Parathyroid adenoma (tissue), 2 donors: ENCODE measurements at regions not wholly inside any gene's neighbourhood (a gene's known extent, or its start where the extent isn't known, plus 50 kb on each side); places are given as distances from the start of the nearest gene placed in this dataset.

Experiments used
- H2AFZ ChIP-seq: fragments of 300-600 bp; sonication (generic); one replicate; pipeline ENCODE4 v1.7.0; 2017; ENCODE audit warnings: antibody characterized with exemption, mild to moderate bottlenecking
- H3K27ac ChIP-seq: fragments of 300-600 bp; sonication (generic); one replicate; pipeline ENCODE4 v1.7.0; 2017
- H3K27me3 ChIP-seq: fragments of 300-600 bp; sonication (generic); one replicate; pipeline ENCODE4 v1.7.0; 2017; ENCODE audit warnings: low read length; ENCODE audit not compliant: control insufficient read depth, insufficient read depth
- H3K36me3 ChIP-seq: fragments of 300-600 bp; sonication (generic); one replicate; pipeline ENCODE4 v1.7.0; 2017; ENCODE audit warnings: low read length; ENCODE audit not compliant: control insufficient read depth, insufficient read depth
- H3K4me1 ChIP-seq: fragments of 300-600 bp; sonication (generic); one replicate; pipeline ENCODE4 v1.7.0; 2017; ENCODE audit warnings: control low read depth
- H3K4me2 ChIP-seq: fragments of 300-600 bp; sonication (generic); one replicate; pipeline ENCODE4 v1.7.0; 2017; ENCODE audit warnings: low read length
- H3K4me3 ChIP-seq: fragments of 300-600 bp; sonication (generic); one replicate; pipeline ENCODE4 v1.7.0; 2017; ENCODE audit warnings: low read depth, low read length
- H3K79me2 ChIP-seq: fragments of 300-600 bp; sonication (generic); one replicate; pipeline ENCODE4 v1.7.0; 2017; ENCODE audit warnings: control low read depth
- H3K9ac ChIP-seq: fragments of 300-600 bp; sonication (generic); one replicate; pipeline ENCODE4 v1.7.0; 2017; ENCODE audit warnings: mild to moderate bottlenecking
- H3K9me3 ChIP-seq: fragments of 300-600 bp; sonication (generic); one replicate; pipeline ENCODE4 v1.7.0; 2017; ENCODE audit warnings: low read length; ENCODE audit not compliant: control insufficient read depth
- CTCF ChIP-seq: fragments of 300-600 bp; sonication (generic); IDR thresholded peaks from one replicate; pipeline ENCODE4 v1.7.0; 2017; ENCODE audit warnings: antibody characterized with exemption, mild to moderate bottlenecking
- donor health status: primary hyperparathyroidism.

- H3K4me1 ChIP-seq, result no peaks in the 10 kb centered on the region
- TF ChIP-seq CTCF, result no peak
These were observed 107.2 kb downstream of the SOX11 start for GRCh38 chr2:5799348-5799747.

GRCh38 chr2:5803547-5803946 lies 111.4 kb downstream of the SOX11 start:
- no peaks in the 10 kb centered on the region for H3K79me2 ChIP-seq
- no peak overlapping the region for H3K27ac ChIP-seq
- H3K9me3 ChIP-seq, result no peaks in the 10 kb centered on the region
- no peak overlapping the region for H3K9ac ChIP-seq
- H3K4me3 ChIP-seq, result no peak overlapping the region
- H3K27me3 ChIP-seq, result no peaks in the 10 kb centered on the region
- H3K4me1 ChIP-seq, result no peaks in the 10 kb centered on the region
- TF ChIP-seq CTCF, result no peak
- H2AFZ ChIP-seq, result no peak overlapping the region
- H3K4me2 ChIP-seq, result no peak overlapping the region
- H3K36me3 ChIP-seq, result no peaks in the 10 kb centered on the region

More at GRCh38 chr2:5799348-5799747, 107.2 kb downstream of the SOX11 start:
- H2AFZ ChIP-seq, result no peak overlapping the region
- no peak overlapping the region for H3K27ac ChIP-seq
- H3K79me2 ChIP-seq, result no peaks in the 10 kb centered on the region
- no peaks in the 10 kb centered on the region for H3K9me3 ChIP-seq
- H3K9ac ChIP-seq, result no peak overlapping the region
- no peak overlapping the region for H3K4me3 ChIP-seq
- no peaks in the 10 kb centered on the region for H3K27me3 ChIP-seq
- H3K36me3 ChIP-seq, result no peaks in the 10 kb centered on the region
- H3K4me2 ChIP-seq, result no peak overlapping the region

DNA sequence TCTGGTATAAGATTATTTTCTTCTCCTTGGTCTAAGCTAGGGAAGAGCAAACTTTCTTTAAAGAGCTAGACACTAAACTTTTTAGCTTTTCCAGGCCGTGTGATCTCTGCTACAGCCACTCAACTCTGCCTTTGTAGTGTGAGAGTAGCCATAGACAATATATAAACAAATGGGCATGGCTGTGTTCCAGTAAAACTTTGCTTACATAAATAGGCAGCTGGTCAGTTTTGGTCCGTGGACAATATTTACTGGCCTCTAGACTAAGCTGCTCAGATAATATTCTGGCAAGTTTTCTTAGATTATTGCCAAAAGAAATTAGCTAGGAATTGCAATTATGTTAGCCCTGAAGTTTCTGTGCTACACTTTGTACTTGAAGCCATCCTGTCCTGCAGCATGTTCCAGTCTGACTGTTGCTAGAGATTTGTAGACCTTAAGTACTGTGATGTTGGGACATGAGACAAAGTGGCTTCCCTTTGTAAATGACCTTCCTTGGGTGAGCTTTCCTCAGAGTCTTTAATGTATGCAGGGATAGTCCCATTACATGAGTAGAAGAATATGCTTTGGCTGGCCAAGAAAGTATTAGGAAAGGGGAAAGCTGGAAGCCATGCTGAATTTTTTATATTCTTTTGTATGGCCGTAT lies 126.9 kb downstream of the SOX11 start:
- H3K9me3 ChIP-seq, result no peaks in the 10 kb centered on the region
- H3K9ac ChIP-seq, result no peak overlapping the region
- no peak overlapping the region for H2AFZ ChIP-seq
- no peak overlapping the region for H3K4me2 ChIP-seq
- no peak overlapping the region for H3K27ac ChIP-seq
- no peaks in the 10 kb centered on the region for H3K27me3 ChIP-seq
- TF ChIP-seq CTCF, result no peak
- no peaks in the 10 kb centered on the region for H3K79me2 ChIP-seq
- no peaks in the 10 kb centered on the region for H3K36me3 ChIP-seq
- H3K4me3 ChIP-seq, result no peak overlapping the region
- no peaks in the 10 kb centered on the region for H3K4me1 ChIP-seq

DNA sequence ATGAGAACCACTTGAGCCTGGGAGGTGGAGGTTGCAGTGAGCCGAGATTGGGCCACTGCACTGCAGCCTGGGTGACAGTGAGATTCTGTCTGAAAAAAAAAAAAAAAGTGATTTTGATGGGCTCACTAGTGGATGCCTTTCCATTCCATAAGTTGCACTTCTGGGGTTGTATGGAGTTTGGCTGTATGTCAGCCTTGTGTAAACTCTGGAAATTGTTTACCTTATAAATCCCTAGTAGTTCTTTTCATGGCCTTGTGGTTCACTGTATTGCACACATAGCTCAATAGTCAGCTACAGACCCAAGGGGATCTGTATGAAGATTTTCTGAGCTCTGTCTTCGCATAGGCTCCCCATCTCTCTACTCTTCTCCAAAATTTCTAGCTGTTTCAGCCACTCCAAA lies 131.9 kb downstream of the SOX11 start:
- Histone ChIP-seq H3K27me3 (no peaks in the 10 kb centered on the region), H2AFZ (no peak overlapping the region), H3K9me3 (no peaks in the 10 kb centered on the region), H3K4me1 (no peaks in the 10 kb centered on the region), H3K79me2 (no peaks in the 10 kb centered on the region), H3K27ac (no peak overlapping the region), H3K9ac (no peak overlapping the region), H3K36me3 (no peaks in the 10 kb centered on the region), H3K4me3 (no peak overlapping the region), H3K4me2 (no peak overlapping the region)
- TF ChIP-seq CTCF, result no peak

DNA sequence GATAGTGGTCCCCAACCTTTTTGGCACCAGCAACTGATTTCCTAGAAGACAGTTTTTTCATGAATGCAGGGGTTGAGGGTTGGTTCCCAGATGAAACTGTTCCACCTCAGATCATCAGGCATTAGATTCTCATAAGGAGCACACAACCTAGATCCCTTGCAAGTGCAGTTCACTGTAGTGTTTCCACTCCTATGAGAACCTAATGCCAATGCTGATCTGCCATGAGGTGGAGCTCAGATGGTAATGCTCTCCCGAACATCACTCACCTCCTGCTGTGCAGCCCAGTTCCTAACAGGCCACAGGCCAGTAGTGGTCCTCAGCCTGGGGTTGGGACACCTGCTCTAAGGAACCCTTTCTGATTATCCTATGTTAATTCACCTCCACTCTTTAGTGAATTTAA lies 133.5 kb downstream of the SOX11 start:
- no peaks in the 10 kb centered on the region for H3K79me2 ChIP-seq
- H3K27ac ChIP-seq, result no peak overlapping the region
- no peaks in the 10 kb centered on the region for H3K4me1 ChIP-seq
- no peaks in the 10 kb centered on the region for H3K9me3 ChIP-seq
- TF ChIP-seq CTCF, result no peak
- no peak overlapping the region for H2AFZ ChIP-seq
- no peak overlapping the region for H3K4me3 ChIP-seq
- no peaks in the 10 kb centered on the region for H3K36me3 ChIP-seq
- no peaks in the 10 kb centered on the region for H3K27me3 ChIP-seq
- no peak overlapping the region for H3K4me2 ChIP-seq
- no peak overlapping the region for H3K9ac ChIP-seq
